T-helper 2 cell (primary cell): ENCODE measurements at regions not wholly inside any gene's neighbourhood (a gene's known extent, or its start where the extent isn't known, plus 50 kb on each side); places are given as distances from the start of the nearest gene placed in this dataset.
"Not testable (repeated sequence)": the region's sequence is repeated elsewhere in the genome, so short reads cannot be mapped to it uniquely, and the experiment has no call there.

Experiments used
- DNase-seq, 5 experiments: peaks; one replicate each; pipeline versions ENCODE4 v3.0.0 to v3.0.0-alpha.2; 2012 to 2022

GRCh38 chr2:2788076-2788475 lies 457.0 kb upstream of the MYT1L start:
- no peak for DNase-seq

- DNase-seq = no peak
These were observed 456.3 kb upstream of the MYT1L start for GRCh38 chr2:2787301-2787907.

DNA sequence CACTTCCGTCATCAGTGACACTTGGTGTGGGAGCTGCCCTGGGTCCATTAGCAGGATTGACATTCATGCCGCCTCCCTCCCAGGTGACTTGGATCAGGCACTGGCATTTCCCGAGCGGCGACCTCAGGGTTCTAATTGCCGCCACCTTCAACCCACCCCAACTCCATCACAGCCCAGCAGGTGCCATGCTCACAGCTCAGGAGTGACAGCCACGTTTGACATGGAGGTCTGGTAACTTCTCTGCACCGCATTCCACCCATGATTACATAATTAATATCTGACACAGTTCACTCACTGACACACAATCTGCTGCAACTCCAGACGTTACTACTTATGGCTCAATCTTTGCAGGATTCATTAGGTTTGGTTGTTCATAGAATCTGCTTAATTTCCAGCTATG lies 450.9 kb upstream of the MYT1L start:
- DNase-seq = no peak

DNA sequence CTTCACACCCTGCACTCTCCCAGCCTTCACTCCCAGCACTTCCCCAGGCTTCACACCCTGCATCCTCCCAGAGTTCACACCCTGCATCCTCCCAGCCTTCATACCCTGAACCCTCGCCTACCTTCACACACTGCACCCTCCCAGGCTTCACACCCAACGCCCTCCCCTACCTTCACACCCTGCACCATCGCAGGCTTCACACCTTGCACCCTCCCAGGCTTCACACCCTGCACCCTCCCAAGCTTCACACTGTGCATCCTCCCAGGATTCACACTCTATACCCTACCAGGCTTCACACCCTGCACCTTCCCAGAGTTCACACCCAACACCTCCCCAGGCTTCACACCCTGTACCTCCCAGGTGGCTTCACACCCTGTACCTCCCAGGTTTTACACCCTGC lies 448.7 kb upstream of the MYT1L start:
- no peak for DNase-seq

- DNase-seq = no peak
These were observed 446.8 kb upstream of the MYT1L start for GRCh38 chr2:2777876-2778275.

- DNase-seq = no peak
These were observed 446.1 kb upstream of the MYT1L start for GRCh38 chr2:2777213-2777612.

GRCh38 chr2:2775018-2775417 lies 443.9 kb upstream of the MYT1L start:
- no peak for DNase-seq

GRCh38 chr2:2773692-2774091 lies 442.6 kb upstream of the MYT1L start:
- DNase-seq = no peak

GRCh38 chr2:2773080-2773479 lies 442.0 kb upstream of the MYT1L start:
- DNase-seq = not testable (repeated sequence)

DNA sequence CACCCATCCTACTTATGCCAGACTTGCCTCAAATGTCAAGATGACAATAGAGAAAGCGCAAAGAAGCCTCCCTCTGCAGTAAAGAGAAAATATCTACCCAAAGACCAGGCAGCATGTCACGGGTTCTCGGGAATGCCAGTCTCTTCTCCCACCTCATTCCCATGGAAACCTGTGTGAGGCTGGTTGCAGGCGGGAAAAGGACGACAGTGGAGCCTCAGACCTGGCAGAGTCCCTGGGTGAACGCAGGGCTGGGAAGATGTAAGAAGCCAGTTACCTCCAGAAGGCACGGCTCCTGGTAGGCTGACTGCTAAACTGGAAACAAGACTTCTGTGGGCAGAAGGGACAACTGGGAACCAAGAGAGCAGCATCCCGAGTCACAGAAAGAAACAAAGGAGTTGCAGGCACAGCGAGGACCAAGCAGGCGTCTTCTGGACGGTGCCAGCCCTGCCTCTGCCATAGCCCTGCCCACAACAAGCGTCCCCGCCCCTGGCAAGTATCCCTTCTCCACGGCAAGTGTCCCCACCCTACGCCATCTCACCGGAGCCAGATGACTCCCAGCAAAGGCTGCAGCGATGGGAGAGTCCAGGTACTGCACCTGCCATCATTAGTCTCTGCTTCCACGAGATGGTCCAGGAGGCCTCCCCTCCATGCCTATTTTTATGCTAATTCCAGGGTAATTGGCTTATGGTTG lies 440.8 kb upstream of the MYT1L start:
- DNase-seq = no peak

- no peak for DNase-seq
These were observed 438.7 kb upstream of the MYT1L start for GRCh38 chr2:2769481-2770431.

GRCh38 chr2:2768476-2768875 lies 437.4 kb upstream of the MYT1L start:
- DNase-seq = no peak

DNA sequence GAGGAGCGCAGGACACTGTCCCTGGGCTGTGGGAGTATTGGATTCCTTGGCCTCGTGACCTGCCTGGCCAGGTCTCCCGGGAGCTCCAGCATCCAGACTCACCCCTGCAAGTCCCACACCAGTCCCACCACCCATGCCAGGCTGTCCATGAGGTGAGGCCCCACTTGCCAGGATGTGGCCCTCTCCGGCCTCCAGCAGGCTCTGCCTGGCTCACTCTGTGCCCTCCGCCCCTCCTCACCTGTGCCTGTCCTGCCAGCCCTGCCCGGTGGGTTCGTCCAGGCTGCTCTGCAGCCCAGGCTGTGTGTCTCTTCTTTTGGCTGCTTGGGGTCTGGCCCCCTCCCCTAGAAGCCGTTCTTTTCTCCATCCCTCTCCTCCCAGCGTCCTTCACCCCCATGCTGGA lies 436.8 kb upstream of the MYT1L start:
- no peak for DNase-seq

DNA sequence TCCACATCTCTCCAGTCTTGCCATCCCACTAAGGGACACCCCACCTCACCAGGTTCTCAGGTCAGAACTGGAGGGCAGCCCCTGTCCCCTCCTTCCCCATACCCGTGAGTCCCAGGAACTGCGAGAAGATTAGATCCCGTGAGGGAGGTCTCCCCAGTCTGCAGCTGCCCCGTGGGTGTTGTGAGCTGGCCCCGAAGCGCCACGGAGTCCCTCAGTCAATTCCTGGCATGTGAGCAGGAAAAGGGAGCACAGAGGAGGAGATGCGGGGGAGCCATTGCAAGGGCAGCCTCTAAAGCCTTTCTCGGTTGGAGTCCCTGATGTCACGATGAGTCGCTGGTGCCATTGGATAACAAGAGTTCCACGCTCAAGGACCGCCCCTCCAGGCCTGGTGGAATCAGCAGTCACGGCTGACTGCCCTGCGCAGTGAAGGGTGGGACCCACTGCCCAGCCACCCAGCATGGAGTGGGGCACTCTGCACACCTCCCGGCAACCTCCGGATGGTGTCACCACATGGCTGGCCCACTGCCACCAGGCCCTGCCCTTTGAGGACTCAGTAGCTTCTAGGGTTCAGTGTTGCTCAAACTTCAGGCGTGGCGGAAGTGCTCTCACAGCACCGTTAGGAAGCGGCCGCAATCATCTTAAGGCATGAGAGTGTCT lies 434.9 kb upstream of the MYT1L start:
- no peak for DNase-seq

- DNase-seq = no peak
These were observed 434.2 kb upstream of the MYT1L start for GRCh38 chr2:2765176-2765800.

- no peak for DNase-seq
These were observed 433.7 kb upstream of the MYT1L start for GRCh38 chr2:2764739-2765138.

- no peak for DNase-seq
These were observed 432.9 kb upstream of the MYT1L start for GRCh38 chr2:2764001-2764355.

GRCh38 chr2:2763351-2764000 lies 432.4 kb upstream of the MYT1L start:
- DNase-seq = no peak

- DNase-seq = no peak
These were observed 431.8 kb upstream of the MYT1L start for GRCh38 chr2:2762913-2763312.

DNA sequence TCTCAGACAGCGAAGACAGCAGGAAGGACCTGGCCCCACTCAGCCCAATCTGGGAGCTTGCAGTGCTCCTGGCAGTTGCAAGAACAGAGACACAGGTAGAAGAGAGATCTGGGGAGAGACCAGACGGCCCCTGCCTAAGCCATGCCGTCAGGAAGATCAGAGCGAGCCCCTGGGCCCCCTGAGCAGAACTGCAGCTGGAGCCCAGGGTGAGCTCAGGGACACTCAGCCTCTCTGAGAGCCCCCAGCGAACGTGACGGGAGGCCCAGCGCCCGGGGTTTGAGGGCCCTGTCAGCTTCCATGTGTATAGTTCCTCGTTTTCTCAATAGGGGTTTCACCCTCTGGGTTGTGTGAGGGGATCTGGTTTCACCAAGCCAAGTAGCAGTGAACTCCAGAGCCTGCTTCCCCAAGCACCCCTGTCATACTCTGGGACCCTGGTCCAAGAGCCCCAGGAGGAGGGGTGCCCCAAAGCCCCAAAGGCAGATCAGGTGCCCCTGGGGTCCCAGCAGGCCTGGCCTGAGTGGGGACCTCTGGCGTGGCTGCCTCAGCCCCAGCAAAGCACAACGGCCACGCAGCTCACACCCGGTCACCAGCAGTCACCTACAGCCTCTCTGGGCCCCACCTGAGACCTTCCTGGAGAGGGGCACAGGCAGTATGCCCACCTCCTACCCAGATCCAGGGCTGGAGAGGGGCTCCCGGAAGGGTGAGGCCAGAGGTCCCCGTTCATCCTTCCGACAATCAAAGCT lies 431.3 kb upstream of the MYT1L start:
- no peak for DNase-seq

GRCh38 chr2:2758793-2759367 lies 427.8 kb upstream of the MYT1L start:
- no peak for DNase-seq
